A549 (cell line): ENCODE measurements at regions not wholly inside any gene's neighbourhood (a gene's known extent, or its start where the extent isn't known, plus 50 kb on each side); places are given as distances from the start of the nearest gene placed in this dataset.
"Not testable (repeated sequence)": the region's sequence is repeated elsewhere in the genome, so short reads cannot be mapped to it uniquely, and the experiment has no call there.

ENCODE experiments used
- BHLHE40 ChIP-seq: IDR thresholded peaks from 2 replicates; pipeline ENCODE4 v1.6.1; 2012; ENCODE audit warnings: low read depth, low read length, inconsistent platforms
- CTCF ChIP-seq: fragments of >200 bp; sonication (Bioruptor Twin); formaldehyde crosslinking; IDR thresholded peaks from 3 replicates; pipeline ENCODE4 v1.5.1; 2016
- EP300 ChIP-seq, 2 experiments: fragments of >200 bp; sonication (Bioruptor Twin); formaldehyde crosslinking; IDR thresholded peaks; 2 replicates in 1 of 2; 3 replicates in 1 of 2; pipeline ENCODE4 v1.6.1; 2016 to 2017
- ESRRA ChIP-seq: fragments of 150-350 bp; IDR thresholded peaks from 2 replicates; pipeline ENCODE4 v1.6.1; 2014; ENCODE audit warnings: mild to moderate bottlenecking, low read length, borderline replicate concordance
- GATA3 ChIP-seq: IDR thresholded peaks from 2 replicates; pipeline ENCODE4 v1.6.1; 2012; ENCODE audit warnings: borderline replicate concordance
- HOXA7 ChIP-seq: fragments of 250-450 bp; sonication (Bioruptor Pico); IDR thresholded peaks from 2 replicates; pipeline ENCODE4 v1.5.0; 2020; ENCODE audit warnings: mild to moderate bottlenecking, moderate library complexity
- JUN ChIP-seq, 2 experiments: fragments of >200 bp; sonication (Bioruptor Twin); formaldehyde crosslinking; IDR thresholded peaks; 2 replicates in 1 of 2; 3 replicates in 1 of 2; pipeline ENCODE4 v1.6.1; 2016 to 2017
- MAX ChIP-seq: IDR thresholded peaks from 2 replicates; pipeline ENCODE4 v1.6.1; 2012
- POLR2A ChIP-seq: IDR thresholded peaks from 2 replicates; pipeline ENCODE4 v1.6.1; 2012; ENCODE audit warnings: mild to moderate bottlenecking, low read length
- RAD21 ChIP-seq, 2 experiments: fragments of >200 bp in 1 of 2; sonication (Bioruptor Twin) in 1 of 2; formaldehyde crosslinking in 1 of 2; IDR thresholded peaks in 1 of 2; conservative IDR thresholded peaks in 1 of 2; 2 replicates in 1 of 2; 3 replicates in 1 of 2; pipeline ENCODE4 v1.6.1; 2012 to 2018; ENCODE audit warnings: inconsistent platforms in 1 of 2
- REST ChIP-seq: fragments of 200-600 bp; sonication (generic); IDR thresholded peaks from 2 replicates; pipeline ENCODE4 v1.6.1; 2016; ENCODE audit warnings: antibody characterized with exemption, mild to moderate bottlenecking, moderate library complexity
- SMC3 ChIP-seq: fragments of >200 bp; sonication (Bioruptor Twin); formaldehyde crosslinking; IDR thresholded peaks from 3 replicates; pipeline ENCODE4 v1.6.1; 2018; ENCODE audit warnings: inconsistent platforms
- ZC3H11A ChIP-seq: fragments of 450-650 bp; IDR thresholded peaks from 2 replicates; pipeline ENCODE4 v1.6.1; 2014; ENCODE audit warnings: antibody characterized with exemption, mild to moderate bottlenecking

DNA sequence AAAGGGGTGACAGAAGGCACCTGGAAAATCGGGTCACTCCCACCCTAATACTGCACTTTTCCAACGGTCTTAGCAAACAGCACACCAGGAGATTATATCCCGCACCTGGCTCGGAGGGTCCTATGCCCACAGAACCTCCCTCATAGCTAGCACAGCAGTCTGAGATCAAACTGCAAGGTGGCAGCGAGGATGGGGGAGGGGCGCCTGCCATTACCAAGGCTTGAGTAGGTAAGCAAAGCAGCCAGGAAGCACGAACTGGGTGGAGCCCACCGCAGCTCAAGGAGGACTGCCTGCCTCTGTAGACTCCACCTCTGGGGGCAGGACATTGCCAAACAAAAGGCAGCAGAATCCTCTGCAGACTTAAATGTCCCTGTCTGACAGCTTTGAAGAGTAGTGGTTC, 101.8 kb downstream of the TBX20 start:
- not testable (repeated sequence) for TF ChIP-seq MAX; BHLHE40; EP300 (IDR thresholded peaks at IDR 0.05); HOXA7 (CRISPR knock-in tag); CTCF; JUN (IDR thresholded peaks at IDR 0.05); POLR2A; RAD21 (conservative IDR thresholded peaks at IDR 0.05 in 1 of 2, IDR thresholded peaks at IDR 0.05 in 1 of 2); SMC3; REST; ESRRA; ZC3H11A; GATA3
